ENCODE measurements at regions not wholly inside any gene's neighbourhood (a gene's known extent, or its start where the extent isn't known, plus 50 kb on each side); places are given as distances from the start of the nearest gene placed in this dataset.
"Not testable (repeated sequence)": the region's sequence is repeated elsewhere in the genome, so short reads cannot be mapped to it uniquely, and the experiment has no call there.

GRCh38 chr13:44309794-44310757 is 63.5 kb upstream of the SERP2 start:
- Histone ChIP-seq H3K4me3 (ENCODE audit: control insufficient read depth in 1 of 2, extremely low read depth in 1 of 2, low read length in 1 of 2) (no peak overlapping the region), H3K27ac (ENCODE audit: low read length) (no peak overlapping the region), H3K27me3 (replicated peaks in 1 of 2; ENCODE audit: control insufficient read depth in 2 of 2, extremely low read depth in 1 of 2, insufficient read depth in 2 of 2, low read length in 1 of 2) (peaks cover 0 to 9% of the 10 kb centered on the region in 2 experiments), H3K4me1 (ENCODE audit: control insufficient read depth in 1 of 2, extremely low read depth in 1 of 2, insufficient read depth in 2 of 2, low read length in 2 of 2) (peaks cover 3 to 12% of the 10 kb centered on the region in 2 experiments), H3K9me3 (no peaks in the 10 kb centered on the region), H3K36me3 (ENCODE audit: control insufficient read depth in 2 of 2, extremely low read depth in 1 of 2, insufficient read depth in 1 of 2, low read length in 1 of 2) (no peaks in the 10 kb centered on the region)
- peaks cover 19 to 25% (median 24%) of the 10 kb centered on the region in 3 donors for H3K4me1 Mint-ChIP-seq
- H3K4me3 Mint-ChIP-seq: no peak overlapping the region
- H3K27me3 Mint-ChIP-seq: peaks cover 13 to 21% of the 10 kb centered on the region in 2 donors
- WGBS (ENCODE audit: insufficient coverage): 74% methylated on average over 10 of the region's 15 CpGs
- ChIA-PET POLR2A (no interaction called here), CTCF (interaction anchor here in 1 of 2 donors (0.6 kb wide), 1 partner anchor 69 kb away, joined by 4 read pairs; no protein-coding TSS in a partner anchor)
- no peak for ATAC-seq (replicated peaks in 1 of 4)
- DNase-seq: no peak
- no peak overlapping the region for H3K27ac Mint-ChIP-seq
- H3K36me3 Mint-ChIP-seq: no peaks in the 10 kb centered on the region
- H3K9me3 Mint-ChIP-seq: no peaks in the 10 kb centered on the region

GRCh38 chr13:44311011-44311780 is 62.4 kb upstream of the SERP2 start:
- Histone ChIP-seq H3K36me3 (ENCODE audit: control insufficient read depth in 2 of 2, extremely low read depth in 1 of 2, insufficient read depth in 1 of 2, low read length in 1 of 2) (no peaks in the 10 kb centered on the region), H3K9me3 (no peaks in the 10 kb centered on the region), H3K4me3 (ENCODE audit: control insufficient read depth in 1 of 2, extremely low read depth in 1 of 2, low read length in 1 of 2) (no peak overlapping the region), H3K27ac (ENCODE audit: low read length) (no peak overlapping the region), H3K27me3 (replicated peaks in 1 of 2; ENCODE audit: control insufficient read depth in 2 of 2, extremely low read depth in 1 of 2, insufficient read depth in 2 of 2, low read length in 1 of 2) (peaks cover 0 to 9% of the 10 kb centered on the region in 2 experiments), H3K4me1 (ENCODE audit: control insufficient read depth in 1 of 2, extremely low read depth in 1 of 2, insufficient read depth in 2 of 2, low read length in 2 of 2) (peaks cover under 1 to 8% of the 10 kb centered on the region in 2 experiments)
- Mint-ChIP-seq H3K27me3 (peaks cover 16 to 19% of the 10 kb centered on the region in 2 donors), H3K9me3 (no peaks in the 10 kb centered on the region), H3K36me3 (no peaks in the 10 kb centered on the region), H3K4me3 (no peak overlapping the region), H3K27ac (no peak overlapping the region), H3K4me1 (peaks cover 13 to 18% (median 13%) of the 10 kb centered on the region in 3 donors)
- no peak for ATAC-seq (replicated peaks in 1 of 4)
- no peak for DNase-seq
- CTCF ChIA-PET: interaction anchor here in 1 of 2 donors (0.6 kb wide), 1 partner anchor 71 kb away, joined by 4 read pairs; no protein-coding TSS in a partner anchor
- POLR2A ChIA-PET: interaction anchor here in 1 of 2 donors (0.6 kb wide), 1 partner anchor 8 kb away, joined by 3 read pairs; no protein-coding TSS in a partner anchor
- 61% methylated on average over 3 of the region's 8 CpGs for WGBS (ENCODE audit: insufficient coverage)

DNA sequence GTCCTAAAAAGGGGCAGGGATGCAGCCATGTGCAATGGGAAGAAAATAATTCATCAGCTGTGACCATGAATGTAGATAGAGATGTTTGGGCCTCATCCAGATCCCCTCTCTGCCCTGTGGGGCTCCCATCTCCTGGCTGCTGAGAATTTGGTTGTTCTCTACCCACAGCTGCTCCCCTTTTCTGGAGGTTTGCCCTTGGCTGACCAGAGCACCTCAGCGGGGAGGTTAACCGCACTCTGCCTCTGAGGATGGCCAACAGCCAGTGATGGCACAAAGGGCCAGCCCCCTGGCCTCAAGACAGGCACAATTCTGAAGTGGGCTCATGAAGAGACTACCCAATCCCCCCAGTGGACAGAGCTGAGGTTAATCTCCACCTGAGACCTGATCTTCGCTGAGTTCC is 61.5 kb upstream of the SERP2 start:
- Histone ChIP-seq H3K4me1 (ENCODE audit: control insufficient read depth in 1 of 2, extremely low read depth in 1 of 2, insufficient read depth in 2 of 2, low read length in 2 of 2) (no peaks in the 10 kb centered on the region), H3K9me3 (no peaks in the 10 kb centered on the region), H3K36me3 (ENCODE audit: control insufficient read depth in 2 of 2, extremely low read depth in 1 of 2, insufficient read depth in 1 of 2, low read length in 1 of 2) (no peaks in the 10 kb centered on the region), H3K27me3 (replicated peaks in 1 of 2; ENCODE audit: control insufficient read depth in 2 of 2, extremely low read depth in 1 of 2, insufficient read depth in 2 of 2, low read length in 1 of 2) (peaks cover 0 to 9% of the 10 kb centered on the region in 2 experiments), H3K27ac (ENCODE audit: low read length) (no peak overlapping the region), H3K4me3 (ENCODE audit: control insufficient read depth in 1 of 2, extremely low read depth in 1 of 2, low read length in 1 of 2) (no peak overlapping the region)
- H3K27me3 Mint-ChIP-seq: peaks cover 15 to 20% of the 10 kb centered on the region in 2 donors
- H3K4me3 Mint-ChIP-seq: no peak overlapping the region
- ChIA-PET POLR2A (no interaction called here), CTCF (no interaction called here)
- ATAC-seq (replicated peaks in 1 of 4): no peak
- WGBS (ENCODE audit: insufficient coverage): 100% methylated on average over 3 of the region's 3 CpGs
- no peaks in the 10 kb centered on the region for H3K9me3 Mint-ChIP-seq
- H3K27ac Mint-ChIP-seq: no peak overlapping the region
- DNase-seq: no peak
- H3K4me1 Mint-ChIP-seq: peaks cover 3 to 10% (median 4%) of the 10 kb centered on the region in 3 donors
- H3K36me3 Mint-ChIP-seq: no peaks in the 10 kb centered on the region

- peaks cover 0 to 9% of the 10 kb centered on the region in 2 experiments for H3K27me3 ChIP-seq (replicated peaks in 1 of 2; ENCODE audit: control insufficient read depth in 2 of 2, extremely low read depth in 1 of 2, insufficient read depth in 2 of 2, low read length in 1 of 2)
- H3K36me3 Mint-ChIP-seq: no peaks in the 10 kb centered on the region
- no peaks in the 10 kb centered on the region for H3K36me3 ChIP-seq (ENCODE audit: control insufficient read depth in 2 of 2, extremely low read depth in 1 of 2, insufficient read depth in 1 of 2, low read length in 1 of 2)
- H3K27me3 Mint-ChIP-seq: peaks cover 15 to 20% of the 10 kb centered on the region in 2 donors
- WGBS (ENCODE audit: insufficient coverage): 74% methylated on average over 2 of the region's 2 CpGs
- H3K4me3 Mint-ChIP-seq: no peak overlapping the region
- no peaks in the 10 kb centered on the region for H3K9me3 ChIP-seq
- H3K4me3 ChIP-seq (ENCODE audit: control insufficient read depth in 1 of 2, extremely low read depth in 1 of 2, low read length in 1 of 2): no peak overlapping the region
- H3K27ac Mint-ChIP-seq: no peak overlapping the region
- peaks cover 0 to 6% (median 0%) of the 10 kb centered on the region in 3 donors for H3K4me1 Mint-ChIP-seq
- ChIA-PET POLR2A (no interaction called here), CTCF (no interaction called here)
- DNase-seq (no peak), ATAC-seq (replicated peaks in 1 of 4) (no peak)
- H3K9me3 Mint-ChIP-seq: no peaks in the 10 kb centered on the region
- H3K4me1 ChIP-seq (ENCODE audit: control insufficient read depth in 1 of 2, extremely low read depth in 1 of 2, insufficient read depth in 2 of 2, low read length in 2 of 2): no peaks in the 10 kb centered on the region
- H3K27ac ChIP-seq (ENCODE audit: low read length): no peak overlapping the region
Measured at GRCh38 chr13:44312834-44313551, 60.6 kb upstream of the SERP2 start.

GRCh38 chr13:44313674-44314073 is 60.0 kb upstream of the SERP2 start:
- H3K9me3 ChIP-seq: no peaks in the 10 kb centered on the region
- H3K4me3 ChIP-seq (ENCODE audit: control insufficient read depth in 1 of 2, extremely low read depth in 1 of 2, low read length in 1 of 2): no peak overlapping the region
- DNase-seq (no peak), ATAC-seq (replicated peaks in 1 of 4) (no peak)
- no peaks in the 10 kb centered on the region for H3K36me3 ChIP-seq (ENCODE audit: control insufficient read depth in 2 of 2, extremely low read depth in 1 of 2, insufficient read depth in 1 of 2, low read length in 1 of 2)
- no peak overlapping the region for H3K27ac ChIP-seq (ENCODE audit: low read length)
- POLR2A ChIA-PET: no interaction called here
- CTCF ChIA-PET: no interaction called here
- 100% methylated on average over 1 of the region's 2 CpGs for WGBS (ENCODE audit: insufficient coverage)
- no peak overlapping the region for H3K4me3 Mint-ChIP-seq
- no peaks in the 10 kb centered on the region for H3K4me1 ChIP-seq (ENCODE audit: control insufficient read depth in 1 of 2, extremely low read depth in 1 of 2, insufficient read depth in 2 of 2, low read length in 2 of 2)
- peaks cover 14 to 20% of the 10 kb centered on the region in 2 donors for H3K27me3 Mint-ChIP-seq
- H3K4me1 Mint-ChIP-seq: peaks cover 0 to 6% (median 0%) of the 10 kb centered on the region in 3 donors
- H3K27ac Mint-ChIP-seq: no peak overlapping the region
- no peaks in the 10 kb centered on the region for H3K36me3 Mint-ChIP-seq
- no peaks in the 10 kb centered on the region for H3K9me3 Mint-ChIP-seq
- peaks cover 0 to 6% of the 10 kb centered on the region in 2 experiments for H3K27me3 ChIP-seq (replicated peaks in 1 of 2; ENCODE audit: control insufficient read depth in 2 of 2, extremely low read depth in 1 of 2, insufficient read depth in 2 of 2, low read length in 1 of 2)

- H3K4me1 Mint-ChIP-seq; H3K4me3 ChIP-seq (ENCODE audit: control insufficient read depth in 1 of 2, extremely low read depth in 1 of 2, low read length in 1 of 2); H3K9me3 ChIP-seq; POLR2A ChIA-PET; H3K27me3 ChIP-seq (replicated peaks in 1 of 2; ENCODE audit: control insufficient read depth in 2 of 2, extremely low read depth in 1 of 2, insufficient read depth in 2 of 2, low read length in 1 of 2); H3K9me3 Mint-ChIP-seq; ATAC-seq (replicated peaks in 1 of 4); DNase-seq; H3K36me3 ChIP-seq (ENCODE audit: control insufficient read depth in 2 of 2, extremely low read depth in 1 of 2, insufficient read depth in 1 of 2, low read length in 1 of 2); H3K4me3 Mint-ChIP-seq; H3K36me3 Mint-ChIP-seq; H3K27ac ChIP-seq (ENCODE audit: low read length); CTCF ChIA-PET; H3K4me1 ChIP-seq (ENCODE audit: control insufficient read depth in 1 of 2, extremely low read depth in 1 of 2, insufficient read depth in 2 of 2, low read length in 2 of 2); H3K27ac Mint-ChIP-seq: not testable (repeated sequence)
- WGBS (ENCODE audit: insufficient coverage): 60% methylated on average over 1 of the region's 4 CpGs
- H3K27me3 Mint-ChIP-seq: peaks cover 14 to 20% of the 10 kb centered on the region in 2 donors
Measured at GRCh38 chr13:44314160-44314559, 59.5 kb upstream of the SERP2 start.

Data from T-cell (primary cell).